Right renal pelvis (tissue), 4 donors: ENCODE measurements at regions not wholly inside any gene's neighbourhood (a gene's known extent, or its start where the extent isn't known, plus 50 kb on each side); places are given as distances from the start of the nearest gene placed in this dataset.

Experiments
- DNase-seq, 4 donors: peaks; one replicate each; pipeline ENCODE4 v3.0.0-alpha.2; 2013; ENCODE audit warnings: low read depth in 4 of 4, low spot score in 3 of 4, missing footprints in 1 of 4

DNA sequence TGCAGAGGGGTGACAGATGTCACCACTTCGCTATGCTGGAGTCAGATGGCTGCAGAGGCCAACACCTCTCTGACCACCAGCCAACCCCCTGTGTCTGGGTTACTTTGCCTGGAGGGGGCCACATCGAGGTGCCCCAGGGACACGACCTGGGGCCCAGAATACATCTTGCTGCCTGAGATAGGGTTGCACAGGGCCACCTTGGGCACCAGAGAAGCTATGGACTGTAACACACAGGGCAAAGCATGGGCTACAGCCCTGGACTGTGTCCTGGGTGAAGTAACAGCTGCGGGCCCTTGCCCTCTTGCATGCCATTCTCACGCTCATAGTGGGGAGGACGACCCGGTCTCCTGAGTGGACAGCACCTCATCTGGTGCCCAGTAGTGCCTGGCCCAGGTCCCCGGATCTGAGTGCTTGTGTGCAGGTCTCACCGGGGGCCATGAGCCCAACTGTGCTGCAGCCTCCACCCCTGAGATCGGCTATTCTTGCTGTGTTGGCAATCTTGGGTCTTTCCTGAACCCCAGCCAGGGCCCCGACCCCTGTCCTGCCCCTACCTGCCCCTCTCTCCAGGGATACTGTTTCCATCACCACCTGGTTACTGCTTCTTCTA lies 115.2 kb upstream of the GDF10 start:
- DNase-seq = no peak

DNA sequence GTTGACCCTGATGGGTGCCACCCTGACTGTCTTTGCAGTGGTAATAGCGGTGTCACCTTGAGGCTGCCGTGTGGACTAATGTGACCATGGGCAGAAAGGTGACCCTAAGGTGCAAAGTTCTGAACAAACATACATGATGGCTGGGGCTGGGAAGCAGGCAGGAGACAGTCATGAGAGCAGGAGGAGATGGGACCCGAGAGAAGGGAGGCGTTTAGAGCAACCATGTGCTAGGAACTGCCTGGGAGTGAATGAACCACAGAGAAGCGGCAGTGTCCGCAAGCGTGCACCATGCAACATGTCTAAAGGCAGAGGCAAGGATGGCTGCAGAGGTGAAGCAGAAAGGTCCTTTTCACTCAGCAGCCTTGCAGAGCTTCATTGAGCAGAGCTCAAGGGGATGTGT lies 113.1 kb upstream of the GDF10 start:
- no peak for DNase-seq

DNA sequence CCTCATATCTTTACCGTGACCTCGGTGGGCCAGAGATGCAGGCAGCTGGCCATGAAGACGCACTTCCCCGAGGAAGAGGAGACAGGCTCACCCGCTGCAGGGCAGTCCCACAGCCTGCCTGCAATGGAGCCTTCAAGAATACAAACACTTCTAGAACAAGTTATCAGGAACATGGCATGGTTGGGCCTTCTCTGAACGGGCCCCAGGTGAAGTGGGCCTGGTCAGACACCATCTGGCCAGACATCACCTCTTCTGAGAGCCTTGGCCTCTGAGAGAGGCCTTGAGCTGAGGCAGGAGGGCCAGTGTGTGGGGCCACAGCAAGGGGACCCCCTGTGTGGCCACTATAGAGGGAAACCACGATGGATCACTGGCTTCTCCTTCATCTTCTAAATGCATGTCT lies 112.4 kb upstream of the GDF10 start:
- no peak for DNase-seq

DNA sequence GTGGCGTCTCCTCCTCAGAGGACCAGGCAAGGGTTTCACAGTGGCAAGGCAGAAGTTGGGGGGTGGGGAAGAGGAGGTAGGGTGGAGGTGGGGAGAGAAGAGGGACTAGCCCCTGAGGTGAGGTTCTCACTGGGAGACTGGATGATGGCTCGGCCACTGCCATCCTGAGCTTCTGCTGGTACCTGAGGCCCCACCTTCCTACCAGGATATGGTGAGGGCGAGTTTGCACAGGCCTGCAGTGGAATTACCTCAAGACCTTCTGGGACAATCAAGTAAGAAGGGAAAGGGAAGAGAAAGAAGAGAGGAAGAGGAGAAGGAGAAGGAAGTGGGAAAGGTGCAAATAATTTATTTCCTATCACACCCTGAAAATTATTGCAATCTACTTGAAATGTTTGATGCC lies 111.8 kb upstream of the GDF10 start:
- DNase-seq = no peak

DNA sequence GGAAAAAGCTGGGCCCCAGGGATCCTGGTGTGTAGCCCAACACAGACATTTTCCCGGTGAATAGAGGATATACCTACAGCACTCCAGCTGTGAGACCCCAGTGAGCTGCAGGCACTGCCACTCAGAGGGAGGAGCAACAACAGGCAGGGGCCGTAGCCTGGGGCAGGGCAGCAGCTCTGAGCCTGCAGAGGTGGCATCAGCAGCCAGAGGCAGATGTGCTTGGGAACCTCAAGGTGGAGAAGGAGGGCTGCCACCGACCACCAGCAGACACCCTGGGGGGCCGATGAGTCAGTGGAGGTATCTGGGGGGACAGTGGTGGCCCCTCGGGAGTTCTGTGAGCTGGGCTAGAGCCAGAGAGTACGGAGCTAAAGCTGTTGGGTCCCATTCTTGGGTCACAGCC lies 110.2 kb upstream of the GDF10 start:
- no peak for DNase-seq

DNA sequence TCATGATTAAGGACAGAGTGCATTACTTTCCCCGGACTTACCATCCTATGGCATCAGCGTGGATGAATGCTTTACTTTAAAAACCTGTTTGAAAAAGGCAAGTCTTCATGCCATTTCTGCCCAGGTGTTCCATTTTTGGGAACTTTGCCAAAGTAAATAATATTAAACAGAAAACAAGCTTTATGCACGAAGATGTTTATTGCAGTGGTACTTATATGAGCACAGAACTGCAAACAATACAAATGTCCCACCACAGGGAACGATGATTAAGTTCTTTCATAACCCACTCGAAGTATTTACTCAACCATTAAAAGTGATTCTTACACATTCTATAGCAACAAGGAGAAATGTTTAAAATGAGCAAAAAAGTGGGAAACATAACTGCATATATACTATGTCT lies 109.7 kb upstream of the GDF10 start:
- no peak for DNase-seq

DNA sequence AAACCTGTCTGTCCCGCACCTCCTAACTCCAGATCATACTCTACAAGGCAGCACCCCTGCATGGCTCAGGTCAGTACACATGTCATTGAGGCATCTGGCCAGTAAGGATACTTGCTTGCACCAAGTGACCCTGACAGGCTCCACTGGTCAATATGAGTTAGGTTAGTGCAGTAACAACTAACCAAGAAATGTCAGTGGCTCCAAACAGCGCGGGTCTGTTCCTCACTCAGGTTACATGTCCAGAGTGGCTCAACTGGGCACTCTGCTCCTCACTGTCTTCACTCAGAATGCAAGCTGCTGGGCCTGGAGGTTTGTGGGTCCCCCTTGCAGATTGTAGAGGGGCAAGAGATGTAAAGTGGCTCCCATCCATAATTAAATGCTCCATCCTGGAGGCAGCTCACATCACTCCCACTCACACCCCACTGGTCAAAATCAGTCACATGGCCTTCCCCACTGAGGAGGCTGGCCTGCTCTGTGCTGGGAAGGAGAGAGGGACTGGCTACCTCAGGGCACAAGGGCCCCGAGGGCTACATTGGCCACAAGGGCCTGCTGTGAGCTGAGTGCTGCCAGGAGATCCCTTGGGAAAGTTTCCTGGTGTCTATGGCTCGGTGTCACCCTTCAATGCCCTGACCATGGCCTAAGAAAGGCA lies 109.1 kb upstream of the GDF10 start:
- no peak for DNase-seq

DNA sequence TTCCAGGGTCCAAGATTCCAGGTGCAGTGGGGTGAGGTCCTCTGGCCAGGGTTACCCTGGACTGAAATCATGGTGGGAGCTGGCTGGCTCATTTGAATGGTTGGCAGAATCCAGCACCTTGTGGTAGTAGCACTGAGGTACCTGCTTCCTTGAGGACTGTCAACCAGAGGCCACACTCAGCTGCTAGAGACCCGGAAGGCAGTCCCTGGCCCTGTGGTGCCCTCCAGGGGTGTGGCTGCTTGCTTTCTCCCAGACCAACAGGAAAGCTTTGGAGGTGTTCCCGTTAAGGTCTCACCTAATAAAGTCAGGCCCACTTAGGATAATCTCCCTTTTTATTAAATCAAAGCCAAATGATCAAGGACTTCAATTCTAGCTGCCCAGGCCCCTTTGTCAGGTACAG lies 107.7 kb upstream of the GDF10 start:
- no peak for DNase-seq

DNA sequence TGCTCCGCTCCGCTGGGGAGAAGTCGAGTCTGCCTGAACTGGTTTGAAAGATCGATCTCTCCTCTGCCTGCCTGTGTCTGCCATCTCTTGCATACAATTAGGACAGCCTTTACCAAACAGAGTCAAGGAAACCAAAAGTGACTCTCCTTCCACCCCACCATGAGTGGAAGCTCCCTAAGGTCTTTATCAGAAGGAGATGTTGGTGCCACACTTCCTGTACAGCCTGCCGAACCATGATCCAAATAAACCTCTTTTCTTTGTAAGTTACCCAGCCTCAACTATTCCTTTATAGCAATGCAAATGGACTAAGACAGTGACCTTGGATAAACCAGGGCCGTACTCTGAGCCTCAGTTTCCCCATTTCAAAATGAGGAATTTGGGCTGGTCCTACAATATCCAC lies 106.3 kb upstream of the GDF10 start:
- DNase-seq = no peak

DNA sequence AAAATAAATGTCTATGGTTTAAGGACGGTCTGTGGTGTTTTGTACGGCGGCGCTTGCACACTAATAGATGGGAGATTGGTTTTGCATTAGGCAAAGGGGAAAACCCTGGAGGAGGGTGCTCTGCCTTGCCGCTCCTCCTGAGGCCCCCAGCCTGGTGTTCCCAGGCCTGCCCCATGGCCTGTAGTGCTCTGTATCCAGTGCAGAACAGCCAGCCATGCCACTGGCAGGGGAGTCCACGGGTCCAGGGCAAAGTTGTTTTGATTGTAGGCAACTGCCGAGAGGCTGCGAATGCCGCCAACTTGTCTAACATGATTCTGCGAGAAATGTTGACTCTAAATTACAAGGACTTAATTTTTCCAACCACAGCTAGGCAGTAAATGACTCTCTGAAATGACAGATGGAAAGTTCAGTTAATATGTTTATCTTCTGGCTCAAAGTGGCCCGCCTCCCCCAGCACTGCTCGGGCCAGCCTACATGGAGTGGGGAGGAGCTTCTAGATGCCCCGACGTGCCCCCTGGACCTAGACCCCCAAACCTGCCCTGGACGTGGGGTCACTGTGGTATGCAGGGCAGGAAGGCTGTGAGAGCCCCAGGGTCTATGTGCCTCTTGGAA lies 104.6 kb upstream of the GDF10 start:
- no peak for DNase-seq

DNA sequence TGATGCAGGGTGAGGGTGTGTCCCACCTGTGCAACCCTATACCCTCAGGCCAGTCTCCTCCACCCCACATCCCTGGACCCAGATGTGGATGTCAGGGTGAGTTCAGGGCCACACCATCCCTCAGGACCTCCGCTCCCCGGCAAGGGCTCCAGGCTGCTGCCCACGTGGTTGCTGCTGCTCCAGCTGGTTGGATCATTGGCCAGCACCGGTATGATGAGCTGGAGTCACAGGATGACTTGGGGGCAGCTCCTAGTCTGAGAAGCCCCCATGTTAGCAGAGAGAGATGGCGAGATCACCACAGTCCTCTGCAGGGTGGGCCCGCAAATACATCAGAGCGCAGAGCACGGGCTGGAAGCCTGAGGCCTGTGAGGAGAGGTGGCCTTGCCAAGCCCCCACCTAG lies 103.3 kb upstream of the GDF10 start:
- DNase-seq = no peak

DNA sequence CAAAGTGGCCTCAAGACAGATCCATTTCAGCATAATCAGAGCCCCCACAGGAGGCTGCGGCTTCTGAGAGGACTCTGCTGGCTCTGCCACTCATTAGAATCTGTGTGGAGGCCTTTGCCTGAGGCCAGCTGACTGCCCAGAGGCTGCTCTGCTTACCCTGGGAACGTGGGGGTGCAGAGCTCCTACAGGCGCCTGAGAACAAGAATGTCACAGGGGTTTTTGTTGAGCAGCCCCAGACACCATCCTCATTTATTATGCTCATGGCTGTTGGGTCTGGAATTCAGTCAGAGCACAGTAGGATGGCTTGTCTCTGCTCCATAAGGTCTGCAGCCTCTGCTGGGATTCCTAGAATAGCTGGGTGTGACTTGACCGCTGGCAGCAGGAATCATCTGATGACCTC lies 101.8 kb upstream of the GDF10 start:
- DNase-seq = no peak

DNA sequence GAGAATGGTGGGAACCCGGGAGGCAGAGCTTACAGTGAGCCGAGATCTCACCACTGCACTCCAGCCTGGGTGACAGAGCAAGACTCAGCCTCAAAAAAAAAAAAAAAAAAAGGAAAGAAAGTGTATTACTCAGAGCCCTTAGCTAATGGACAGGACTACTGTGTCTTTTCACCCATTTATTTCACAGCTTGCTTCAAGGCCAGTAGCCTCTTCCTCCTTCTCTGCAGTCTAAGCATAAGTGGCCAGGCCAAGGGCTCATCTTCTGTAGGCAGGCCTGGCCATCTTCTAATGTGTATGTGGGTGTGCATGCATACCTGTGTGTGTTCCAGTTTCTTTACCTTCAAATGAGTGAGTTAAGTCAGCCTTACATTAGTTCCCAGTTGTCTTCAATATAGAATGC lies 94.8 kb upstream of the GDF10 start:
- DNase-seq = no peak

DNA sequence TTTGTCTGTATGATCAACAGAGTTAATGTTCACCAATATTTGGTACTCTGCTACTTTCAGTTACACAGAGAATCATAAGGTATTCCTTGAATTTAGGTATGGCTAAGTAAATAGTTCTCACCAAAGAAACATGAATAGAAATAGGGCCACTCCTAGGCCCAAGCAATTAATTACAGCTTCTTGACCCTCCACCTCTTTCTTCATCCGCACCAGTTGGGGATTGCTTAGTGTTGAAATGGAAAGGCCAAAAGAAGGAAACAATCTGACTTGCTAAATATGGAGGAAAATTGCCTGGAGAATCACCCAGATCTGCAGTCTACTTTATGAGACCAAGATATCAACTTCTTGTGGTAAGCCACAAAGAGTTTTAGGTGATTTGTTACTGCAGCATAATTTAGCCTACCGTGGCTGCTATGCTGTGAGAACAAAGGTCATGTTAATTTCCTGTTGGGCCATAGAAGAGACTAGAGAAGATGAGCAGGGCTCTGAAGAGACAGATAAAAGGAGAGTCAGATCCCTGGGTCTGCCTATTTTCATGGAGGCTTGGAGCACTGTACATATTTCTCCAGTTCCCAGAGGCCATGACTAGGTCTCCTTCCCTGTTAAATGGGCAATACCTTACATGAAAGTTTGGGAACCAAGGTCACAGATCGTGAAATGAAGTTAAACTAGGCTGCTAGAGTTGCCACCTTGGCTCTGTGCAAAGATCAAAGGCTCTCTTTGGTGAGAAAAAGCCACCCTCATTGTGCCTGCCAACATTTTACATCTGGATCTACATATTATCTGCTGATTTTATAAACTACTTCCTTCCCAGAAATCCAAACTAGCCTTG lies 93.3 kb upstream of the GDF10 start:
- no peak for DNase-seq

DNA sequence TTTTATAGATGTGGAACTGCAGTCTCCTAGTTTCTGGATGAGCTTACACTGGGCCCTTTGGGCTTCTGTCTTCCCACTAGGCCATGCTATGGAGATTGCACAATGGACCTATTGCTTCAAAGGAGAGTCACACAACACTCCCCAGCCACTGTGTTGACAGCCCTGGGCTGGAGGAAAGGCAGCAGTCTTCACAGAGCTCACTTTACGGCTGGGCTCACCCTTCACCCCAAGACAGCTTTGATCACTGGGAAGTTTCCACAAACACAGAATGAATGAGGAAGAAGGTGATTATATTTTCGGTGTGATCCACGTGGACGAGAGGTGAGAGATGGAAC lies 92.7 kb upstream of the GDF10 start:
- DNase-seq = no peak

DNA sequence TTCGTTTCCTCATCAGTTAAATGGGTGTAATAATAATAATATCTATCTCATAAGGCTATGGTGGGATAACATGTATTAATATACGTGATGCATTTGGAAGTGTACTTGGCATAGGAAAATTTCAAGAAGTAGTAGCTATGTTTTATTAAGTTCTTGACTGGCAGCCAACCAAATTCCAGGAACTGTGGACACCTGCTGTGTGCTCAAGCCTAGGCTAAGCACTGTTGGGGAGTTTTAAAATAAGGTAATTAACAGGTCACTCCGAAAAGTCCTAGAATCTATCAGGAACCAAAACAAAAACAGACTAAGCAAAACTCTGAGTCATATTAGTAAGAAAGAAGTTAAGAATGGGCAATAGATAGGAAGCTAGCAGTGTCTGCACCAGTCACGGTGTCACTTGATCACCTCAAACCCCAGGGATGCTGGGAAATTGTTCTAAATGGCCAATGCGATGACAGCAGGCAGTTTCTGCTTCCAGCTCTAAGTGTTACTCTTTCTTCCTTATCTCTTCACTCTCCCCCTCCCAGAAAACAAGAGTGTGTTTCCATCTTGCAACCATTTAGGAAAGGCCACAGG lies 92.0 kb upstream of the GDF10 start:
- DNase-seq = no peak

DNA sequence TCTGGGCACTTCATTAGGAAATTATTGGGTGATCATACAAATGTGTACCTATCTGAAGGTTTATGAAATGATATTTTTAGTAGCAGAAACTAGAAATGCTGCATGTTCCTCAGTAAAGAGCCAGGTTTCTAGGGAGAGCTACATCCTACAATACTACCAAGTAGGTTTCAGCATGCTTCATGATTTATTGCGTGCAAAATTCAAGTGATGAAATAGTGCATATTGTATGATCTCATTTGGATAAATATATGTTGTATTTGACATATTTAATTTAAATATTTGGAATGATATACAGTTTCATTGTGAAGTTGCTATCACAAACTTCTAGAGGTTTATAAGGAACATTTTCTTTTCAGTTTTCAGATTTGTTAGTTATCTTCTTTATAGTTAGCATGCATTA lies 90.5 kb upstream of the GDF10 start:
- DNase-seq = no peak

DNA sequence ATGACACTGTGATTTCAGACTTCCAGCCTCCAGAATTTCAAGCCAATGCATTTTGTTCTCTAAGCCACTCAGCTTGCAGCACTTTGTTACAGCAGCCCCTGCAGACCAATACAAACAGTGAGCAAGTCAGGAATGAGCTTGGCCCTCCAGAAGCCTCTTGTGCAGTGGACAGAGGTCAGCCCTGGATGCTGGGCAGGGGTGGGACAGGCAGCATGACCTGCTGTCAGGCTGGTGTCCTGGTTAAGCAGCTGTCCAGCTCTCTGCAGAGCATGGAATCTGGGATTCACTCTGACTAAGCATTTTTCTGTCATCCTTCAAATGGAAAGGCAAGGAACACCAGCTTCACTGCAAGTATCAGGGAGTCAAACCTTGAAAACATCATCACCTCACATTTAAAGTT lies 85.5 kb upstream of the GDF10 start:
- no peak for DNase-seq

DNA sequence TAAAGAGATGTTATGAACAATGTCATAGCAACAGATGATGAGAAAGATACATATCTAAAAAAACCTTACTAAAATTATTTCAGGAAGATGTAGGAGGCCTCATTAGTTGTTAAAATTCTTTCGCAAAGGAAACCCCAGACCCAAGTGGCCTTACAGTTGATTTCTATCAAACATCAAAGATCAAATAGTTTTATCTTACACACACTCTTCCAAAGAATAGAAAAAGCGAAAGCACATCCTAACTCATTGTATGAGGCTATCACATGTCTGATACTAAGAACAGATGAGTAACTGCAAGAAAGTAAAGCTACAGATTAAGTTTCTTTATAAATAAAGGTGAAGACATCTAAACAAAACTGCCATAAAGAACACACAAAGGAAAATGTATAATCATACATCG lies 82.9 kb upstream of the GDF10 start:
- DNase-seq = no peak

DNA sequence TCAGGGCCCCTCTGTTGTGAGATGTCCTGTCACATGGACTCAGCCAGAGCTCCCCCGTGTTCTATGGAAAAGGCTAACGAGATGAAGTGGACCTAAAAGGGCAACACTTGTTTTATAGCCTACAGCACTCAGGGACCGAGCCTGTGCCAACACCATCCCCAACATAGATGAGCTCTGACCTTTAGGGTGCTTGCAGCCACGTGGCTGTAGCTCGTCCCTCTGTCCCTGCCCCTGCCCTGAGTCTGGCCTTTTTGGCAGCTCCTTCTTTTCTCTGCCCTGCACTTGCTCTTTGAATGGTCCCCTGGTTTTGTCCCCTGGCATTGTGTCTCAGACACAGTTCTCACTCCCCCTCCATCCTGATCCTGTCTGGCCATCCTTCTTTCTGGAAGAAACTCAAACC lies 81.2 kb upstream of the GDF10 start:
- DNase-seq = no peak

DNA sequence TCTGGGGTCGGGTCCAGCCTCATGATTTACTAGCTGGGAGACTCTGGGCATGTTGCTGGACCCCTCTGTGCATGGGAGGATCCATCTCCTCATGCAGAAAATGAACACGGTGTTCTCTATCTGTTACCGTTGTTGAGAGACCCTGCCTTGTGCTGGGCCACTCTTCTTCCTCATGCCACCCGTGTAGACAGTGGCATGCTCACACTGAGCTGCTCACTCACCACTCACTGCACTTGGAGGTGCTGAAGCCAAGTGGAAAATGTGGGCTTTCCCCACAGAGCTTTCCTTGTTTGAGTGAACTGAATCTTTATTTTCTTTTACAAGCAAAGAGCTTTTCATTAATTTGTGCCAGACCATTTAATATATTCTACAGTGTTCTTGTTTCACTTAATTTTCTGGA lies 77.5 kb upstream of the GDF10 start:
- no peak for DNase-seq

DNA sequence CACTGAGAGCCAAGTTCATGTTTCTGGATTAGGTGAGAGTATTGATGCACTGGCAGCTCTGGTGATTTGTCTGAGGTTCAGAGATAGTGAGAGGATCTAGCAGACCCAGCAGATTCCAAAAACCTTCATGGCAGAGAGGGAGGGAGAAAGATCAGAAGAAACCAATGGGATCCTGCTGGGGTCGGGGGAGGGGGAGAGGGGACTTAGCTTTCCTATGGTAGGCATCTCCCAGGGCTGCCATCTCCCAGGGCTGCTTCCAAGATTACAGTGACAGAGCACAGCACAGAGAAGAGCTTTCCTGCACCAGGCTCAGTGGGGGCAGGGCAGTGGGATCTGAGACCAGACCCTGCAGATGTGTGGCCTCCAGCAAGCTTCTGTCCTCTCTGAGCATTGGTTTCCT lies 76.8 kb upstream of the GDF10 start:
- DNase-seq = no peak
